Memory B cell (primary cell): ENCODE measurements at regions not wholly inside any gene's neighbourhood (a gene's known extent, or its start where the extent isn't known, plus 50 kb on each side); places are given as distances from the start of the nearest gene placed in this dataset.
A peak's percentile ranks its signal among the peaks of the same experiment; 100 is the strongest.
"Not testable (repeated sequence)": the region's sequence is repeated elsewhere in the genome, so short reads cannot be mapped to it uniquely, and the experiment has no call there.

ENCODE experiments used
- ATAC-seq: fragments of 150-1000 bp; cut with Tn5 transposase; 2 replicates; pipeline ENCODE4 v1.10.0; 2021; ENCODE audit warnings: low read depth, mild to moderate bottlenecking, moderate library complexity
- DNase-seq, 2 donors: peaks; one replicate each; pipeline ENCODE4 v3.0.0; 2022; ENCODE audit warnings: low spot score in 2 of 2
- H3K27ac Mint-ChIP-seq: one replicate; pipeline ENCODE4 v1.8.0; 2022; ENCODE audit warnings: mild to moderate bottlenecking, moderate library complexity, mixed read lengths
- H3K27me3 Mint-ChIP-seq: one replicate; pipeline ENCODE4 v1.8.0; 2022; ENCODE audit warnings: mixed read lengths
- H3K36me3 Mint-ChIP-seq: one replicate; pipeline ENCODE4 v1.8.0; 2022; ENCODE audit warnings: mild to moderate bottlenecking, mixed read lengths
- H3K4me1 Mint-ChIP-seq: one replicate; pipeline ENCODE4 v1.8.0; 2022; ENCODE audit warnings: mixed read lengths
- H3K4me3 Mint-ChIP-seq: one replicate; pipeline ENCODE4 v1.8.0; 2022; ENCODE audit warnings: mild to moderate bottlenecking, moderate library complexity, mixed read lengths
- H3K9me3 Mint-ChIP-seq: one replicate; pipeline ENCODE4 v1.8.0; 2022; ENCODE audit warnings: mixed read lengths

- no peaks in the 10 kb centered on the region for H3K9me3 Mint-ChIP-seq
- peak; percentile 47 for ATAC-seq
- no peak for DNase-seq
- H3K4me3 Mint-ChIP-seq = no peak overlapping the region
- no peaks in the 10 kb centered on the region for H3K36me3 Mint-ChIP-seq
- H3K27me3 Mint-ChIP-seq = no peaks in the 10 kb centered on the region
- H3K4me1 Mint-ChIP-seq = peaks cover 7% of the 10 kb centered on the region
- H3K27ac Mint-ChIP-seq = no peak overlapping the region
These were observed 183.9 kb downstream of the LRRC70 start for GRCh38 chr5:62762503-62762902.

DNA sequence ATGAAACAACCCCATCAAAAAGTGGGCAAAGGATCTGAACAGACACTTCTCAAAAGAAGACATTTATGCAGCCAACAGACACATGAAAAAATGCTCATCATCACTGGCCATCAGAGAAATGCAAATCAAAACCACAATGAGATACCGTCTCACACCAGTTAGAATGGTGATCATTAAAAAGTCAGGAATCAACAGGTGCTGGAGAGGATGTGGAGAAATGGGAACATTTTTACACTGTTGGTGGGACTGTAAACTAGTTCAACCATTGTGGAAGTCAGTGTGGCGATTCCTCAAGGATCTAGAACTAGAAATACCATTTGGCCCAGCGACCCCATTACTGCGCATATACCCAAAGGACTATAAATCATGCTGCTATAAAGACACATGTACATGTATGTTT lies 179.1 kb downstream of the LRRC70 start:
- not testable (repeated sequence) for H3K36me3 Mint-ChIP-seq, ATAC-seq, DNase-seq, H3K27ac Mint-ChIP-seq, H3K27me3 Mint-ChIP-seq, H3K9me3 Mint-ChIP-seq, H3K4me3 Mint-ChIP-seq, H3K4me1 Mint-ChIP-seq

GRCh38 chr5:62752998-62753367 lies 174.4 kb downstream of the LRRC70 start:
- DNase-seq, H3K27me3 Mint-ChIP-seq, H3K4me1 Mint-ChIP-seq, ATAC-seq, H3K36me3 Mint-ChIP-seq, H3K4me3 Mint-ChIP-seq, H3K27ac Mint-ChIP-seq, H3K9me3 Mint-ChIP-seq: not testable (repeated sequence)

GRCh38 chr5:62752056-62752997 lies 173.7 kb downstream of the LRRC70 start:
- H3K9me3 Mint-ChIP-seq, DNase-seq, H3K4me3 Mint-ChIP-seq, ATAC-seq, H3K36me3 Mint-ChIP-seq, H3K27ac Mint-ChIP-seq, H3K27me3 Mint-ChIP-seq, H3K4me1 Mint-ChIP-seq: not testable (repeated sequence)

DNA sequence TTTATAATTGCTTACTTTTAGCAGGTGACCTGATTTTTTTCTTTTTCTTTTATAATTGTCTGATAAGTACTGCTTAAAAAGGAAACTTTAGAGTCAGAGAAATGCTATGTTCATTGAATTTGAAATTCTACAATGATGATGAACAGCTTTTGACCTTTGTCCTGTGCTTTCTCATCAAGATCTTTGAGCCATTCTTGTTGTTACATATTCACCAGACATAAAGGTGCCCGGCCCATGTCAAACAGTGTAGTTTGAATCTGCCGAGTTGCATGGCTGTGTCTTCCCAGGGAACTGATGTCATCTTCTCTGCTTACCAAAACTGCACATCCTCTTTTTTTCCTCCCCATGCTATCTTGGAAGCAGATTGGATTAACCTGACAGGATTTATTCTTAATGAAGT lies 163.6 kb downstream of the LRRC70 start:
- DNase-seq = no peak
- Mint-ChIP-seq H3K4me3 (no peak overlapping the region), H3K4me1 (no peaks in the 10 kb centered on the region)

DNA sequence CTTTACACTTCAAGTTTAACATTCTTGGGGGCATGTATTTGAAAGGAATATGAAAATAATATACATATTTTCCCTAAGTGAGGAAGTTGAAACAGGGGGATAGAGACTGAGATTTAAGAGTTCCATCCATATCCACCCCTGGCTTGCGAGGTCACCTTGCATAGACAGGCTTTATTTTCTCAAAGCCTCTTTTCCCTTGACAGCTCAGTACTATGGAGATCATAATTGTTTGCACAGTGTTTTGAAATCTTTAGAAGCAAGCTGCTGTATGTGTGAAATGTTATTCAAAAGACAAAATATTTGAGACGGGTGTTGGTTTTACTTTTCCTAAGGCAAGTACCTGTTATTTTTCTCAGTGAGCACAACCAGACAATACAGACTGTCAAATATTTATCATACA lies 163.1 kb downstream of the LRRC70 start:
- Mint-ChIP-seq H3K4me3 (no peak overlapping the region), H3K9me3 (no peaks in the 10 kb centered on the region), H3K27me3 (peaks cover 11% of the 10 kb centered on the region), H3K36me3 (no peaks in the 10 kb centered on the region), H3K4me1 (no peaks in the 10 kb centered on the region), H3K27ac (no peak overlapping the region)
- DNase-seq (no peak), ATAC-seq (no peak)

More for the DNA sequence above, 163.6 kb downstream of the LRRC70 start:
- Mint-ChIP-seq H3K36me3 (no peaks in the 10 kb centered on the region), H3K27me3 (peaks cover 11% of the 10 kb centered on the region), H3K27ac (no peak overlapping the region), H3K9me3 (no peaks in the 10 kb centered on the region)
- ATAC-seq = no peak

DNA sequence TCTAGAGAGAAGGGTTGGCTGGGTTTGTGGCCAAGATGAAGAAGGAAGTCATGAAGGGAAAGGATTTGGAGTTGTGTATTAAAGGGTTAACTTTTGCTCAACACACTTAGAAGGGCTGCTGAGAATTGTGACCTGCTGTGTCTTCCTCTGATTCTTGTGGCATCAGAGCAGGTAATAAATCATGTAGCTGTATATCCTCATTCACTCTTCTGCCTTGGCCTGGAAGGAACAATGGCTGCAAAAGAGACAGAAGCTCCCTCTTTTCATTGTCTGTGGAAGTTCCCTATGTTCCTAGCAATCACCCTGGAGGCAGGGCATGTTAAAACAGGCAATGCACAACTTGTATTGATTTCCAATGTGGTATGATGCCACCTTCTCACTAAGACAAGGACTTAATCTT lies 159.1 kb downstream of the LRRC70 start:
- no peaks in the 10 kb centered on the region for H3K36me3 Mint-ChIP-seq
- H3K27ac Mint-ChIP-seq = no peak overlapping the region
- H3K9me3 Mint-ChIP-seq = peaks cover 4% of the 10 kb centered on the region
- H3K27me3 Mint-ChIP-seq = peaks cover 1% of the 10 kb centered on the region
- H3K4me1 Mint-ChIP-seq = no peaks in the 10 kb centered on the region
- DNase-seq (no peak), ATAC-seq (no peak)
- H3K4me3 Mint-ChIP-seq = no peak overlapping the region

DNA sequence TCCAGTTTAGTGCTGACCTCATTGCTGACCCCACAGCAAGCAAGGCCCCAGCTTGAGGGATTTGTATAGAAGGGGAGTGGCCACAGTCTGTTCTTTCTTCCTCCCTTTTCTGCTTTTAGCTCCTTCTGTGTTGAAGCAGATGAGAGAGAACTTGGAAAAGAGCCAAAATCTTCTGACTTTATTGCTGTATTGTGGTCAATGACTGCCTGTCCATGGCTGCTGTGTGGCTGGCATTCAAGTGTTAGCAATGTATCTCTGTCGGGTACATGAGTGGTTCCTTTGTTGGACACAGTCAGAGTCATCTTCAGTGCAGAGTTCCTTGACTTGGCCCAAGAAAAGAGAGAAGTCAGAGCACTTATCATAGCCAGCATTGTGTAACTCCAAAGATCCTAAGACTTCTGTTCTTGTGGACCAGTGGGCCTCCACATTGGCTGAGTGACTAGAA lies 154.1 kb downstream of the LRRC70 start:
- no peaks in the 10 kb centered on the region for H3K36me3 Mint-ChIP-seq
- peaks cover 4% of the 10 kb centered on the region for H3K9me3 Mint-ChIP-seq
- ATAC-seq = no peak
- H3K27ac Mint-ChIP-seq = no peak overlapping the region
- H3K4me1 Mint-ChIP-seq = no peaks in the 10 kb centered on the region
- no peak for DNase-seq
- H3K27me3 Mint-ChIP-seq = no peaks in the 10 kb centered on the region
- H3K4me3 Mint-ChIP-seq = no peak overlapping the region

- Mint-ChIP-seq H3K27ac (no peak overlapping the region), H3K9me3 (peaks cover 4% of the 10 kb centered on the region), H3K36me3 (no peaks in the 10 kb centered on the region), H3K4me1 (no peaks in the 10 kb centered on the region), H3K27me3 (no peaks in the 10 kb centered on the region), H3K4me3 (no peak overlapping the region)
- DNase-seq (no peak), ATAC-seq (no peak)
These were observed 152.4 kb downstream of the LRRC70 start for GRCh38 chr5:62731022-62731421.

- no peak overlapping the region for H3K4me3 Mint-ChIP-seq
- peaks cover 4% of the 10 kb centered on the region for H3K9me3 Mint-ChIP-seq
- DNase-seq (no peak), ATAC-seq (no peak)
- no peaks in the 10 kb centered on the region for H3K4me1 Mint-ChIP-seq
- no peaks in the 10 kb centered on the region for H3K27me3 Mint-ChIP-seq
- no peaks in the 10 kb centered on the region for H3K36me3 Mint-ChIP-seq
- no peak overlapping the region for H3K27ac Mint-ChIP-seq
These were observed 151.1 kb downstream of the LRRC70 start for GRCh38 chr5:62729675-62730074.

- Mint-ChIP-seq H3K4me3 (no peak overlapping the region), H3K27me3 (no peaks in the 10 kb centered on the region), H3K4me1 (no peaks in the 10 kb centered on the region), H3K27ac (no peak overlapping the region), H3K9me3 (no peaks in the 10 kb centered on the region), H3K36me3 (no peaks in the 10 kb centered on the region)
- no peak for ATAC-seq
- DNase-seq = no peak
These were observed 149.2 kb downstream of the LRRC70 start for GRCh38 chr5:62727861-62728260.

GRCh38 chr5:62727184-62727583 lies 148.6 kb downstream of the LRRC70 start:
- no peak overlapping the region for H3K4me3 Mint-ChIP-seq
- H3K4me1 Mint-ChIP-seq = no peaks in the 10 kb centered on the region
- no peaks in the 10 kb centered on the region for H3K9me3 Mint-ChIP-seq
- H3K27ac Mint-ChIP-seq = no peak overlapping the region
- H3K36me3 Mint-ChIP-seq = no peaks in the 10 kb centered on the region
- peaks cover 4% of the 10 kb centered on the region for H3K27me3 Mint-ChIP-seq
- ATAC-seq (no peak), DNase-seq (no peak)

DNA sequence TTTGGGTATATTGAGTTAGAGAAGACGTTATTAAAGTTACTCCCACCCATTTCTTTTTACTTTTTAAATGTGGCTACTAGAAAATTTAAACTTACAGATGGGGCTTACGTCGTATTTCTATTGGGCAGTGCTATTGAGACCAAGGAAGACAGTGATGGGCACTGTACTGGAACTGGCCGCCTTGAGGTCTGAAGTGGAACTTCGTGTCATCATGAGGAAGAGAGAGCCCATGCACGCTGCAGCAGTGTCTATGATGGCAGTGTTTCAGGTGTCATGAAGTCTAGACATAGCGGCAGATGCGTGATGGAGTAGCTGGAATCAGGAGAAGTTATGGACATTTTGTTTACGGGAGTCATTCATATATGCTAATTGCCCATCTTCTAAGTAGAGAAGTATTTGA lies 143.7 kb downstream of the LRRC70 start:
- Mint-ChIP-seq H3K4me1 (no peaks in the 10 kb centered on the region), H3K9me3 (no peaks in the 10 kb centered on the region), H3K36me3 (no peaks in the 10 kb centered on the region), H3K27me3 (peaks cover 14% of the 10 kb centered on the region), H3K27ac (no peak overlapping the region), H3K4me3 (no peak overlapping the region)
- ATAC-seq (no peak), DNase-seq (no peak)

- peak; percentile 35 for ATAC-seq
- Mint-ChIP-seq H3K4me3 (no peak overlapping the region), H3K36me3 (no peaks in the 10 kb centered on the region), H3K4me1 (no peaks in the 10 kb centered on the region), H3K27me3 (peaks cover 14% of the 10 kb centered on the region), H3K27ac (no peak overlapping the region), H3K9me3 (no peaks in the 10 kb centered on the region)
- DNase-seq = no peak
These were observed 141.4 kb downstream of the LRRC70 start for GRCh38 chr5:62720031-62720441.
